ENCODE measurements at regions not wholly inside any gene's neighbourhood (a gene's known extent, or its start where the extent isn't known, plus 50 kb on each side); places are given as distances from the start of the nearest gene placed in this dataset.

DNA sequence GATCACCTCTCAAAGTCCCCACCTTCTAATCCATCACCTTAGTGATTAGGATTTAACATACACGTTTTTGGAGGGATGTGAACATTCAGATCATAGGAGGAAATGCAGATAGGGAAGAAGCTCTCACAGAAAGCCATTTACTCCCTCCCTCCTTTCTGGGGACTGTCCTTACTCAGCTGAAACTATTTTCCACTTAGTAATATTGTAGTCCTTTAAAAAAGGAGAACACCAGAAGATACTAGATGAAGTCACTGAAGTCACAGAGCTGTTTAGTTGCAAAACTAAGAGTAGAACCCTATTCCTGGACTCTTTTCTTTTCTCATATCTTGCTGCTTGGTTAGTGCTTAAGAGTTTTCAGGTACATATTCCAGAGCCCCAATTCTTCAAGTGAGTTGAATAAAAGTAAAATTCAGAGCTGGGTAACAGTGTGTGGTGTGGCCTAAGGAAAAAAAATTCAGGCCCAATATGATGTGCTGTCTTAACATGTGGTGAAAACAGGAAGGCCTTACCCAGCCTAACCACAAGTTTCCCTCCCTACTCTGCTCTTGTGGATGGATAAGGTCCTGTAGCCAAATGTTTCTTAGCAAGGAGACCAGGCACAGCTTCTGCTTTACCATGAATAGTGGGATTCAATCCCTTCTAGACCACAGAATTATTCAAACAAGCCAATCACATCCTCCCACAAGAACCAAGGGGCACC lies 135.7 kb downstream of the INHBA start:
- Histone ChIP-seq H3K27me3 (ENCODE audit: insufficient read depth, low read length) (no peaks in the 10 kb centered on the region), H3K36me3 (ENCODE audit: insufficient read depth, low read length) (no peaks in the 10 kb centered on the region), H3K4me1 (ENCODE audit: insufficient read depth, low read length) (no peaks in the 10 kb centered on the region), H3K9me3 (ENCODE audit: low read depth, low read length) (no peaks in the 10 kb centered on the region), H2AFZ (ENCODE audit: low read length) (peak overlapping the region; percentile 7), H3K27ac (ENCODE audit: low read depth, low read length) (no peak overlapping the region), H3K79me2 (ENCODE audit: insufficient read depth, low read length) (no peaks in the 10 kb centered on the region), H3K4me3 (ENCODE audit: insufficient read depth, low read length) (no peak overlapping the region), H4K20me1 (ENCODE audit: insufficient read depth, low read length) (no peaks in the 10 kb centered on the region), H3K4me2 (ENCODE audit: insufficient read depth, low read length) (no peak overlapping the region)
- TF ChIP-seq, protein P1, sequence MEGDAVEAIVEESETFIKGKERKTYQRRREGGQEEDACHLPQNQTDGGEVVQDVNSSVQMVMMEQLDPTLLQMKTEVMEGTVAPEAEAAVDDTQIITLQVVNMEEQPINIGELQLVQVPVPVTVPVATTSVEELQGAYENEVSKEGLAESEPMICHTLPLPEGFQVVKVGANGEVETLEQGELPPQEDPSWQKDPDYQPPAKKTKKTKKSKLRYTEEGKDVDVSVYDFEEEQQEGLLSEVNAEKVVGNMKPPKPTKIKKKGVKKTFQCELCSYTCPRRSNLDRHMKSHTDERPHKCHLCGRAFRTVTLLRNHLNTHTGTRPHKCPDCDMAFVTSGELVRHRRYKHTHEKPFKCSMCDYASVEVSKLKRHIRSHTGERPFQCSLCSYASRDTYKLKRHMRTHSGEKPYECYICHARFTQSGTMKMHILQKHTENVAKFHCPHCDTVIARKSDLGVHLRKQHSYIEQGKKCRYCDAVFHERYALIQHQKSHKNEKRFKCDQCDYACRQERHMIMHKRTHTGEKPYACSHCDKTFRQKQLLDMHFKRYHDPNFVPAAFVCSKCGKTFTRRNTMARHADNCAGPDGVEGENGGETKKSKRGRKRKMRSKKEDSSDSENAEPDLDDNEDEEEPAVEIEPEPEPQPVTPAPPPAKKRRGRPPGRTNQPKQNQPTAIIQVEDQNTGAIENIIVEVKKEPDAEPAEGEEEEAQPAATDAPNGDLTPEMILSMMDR (IDR thresholded peaks at IDR 0.05; ENCODE audit: extremely low read depth, low read depth, low read length), result no peak
- peak; percentile 25 for DNase-seq (ENCODE audit: insufficient read length, low spot score, missing footprints)

DNA sequence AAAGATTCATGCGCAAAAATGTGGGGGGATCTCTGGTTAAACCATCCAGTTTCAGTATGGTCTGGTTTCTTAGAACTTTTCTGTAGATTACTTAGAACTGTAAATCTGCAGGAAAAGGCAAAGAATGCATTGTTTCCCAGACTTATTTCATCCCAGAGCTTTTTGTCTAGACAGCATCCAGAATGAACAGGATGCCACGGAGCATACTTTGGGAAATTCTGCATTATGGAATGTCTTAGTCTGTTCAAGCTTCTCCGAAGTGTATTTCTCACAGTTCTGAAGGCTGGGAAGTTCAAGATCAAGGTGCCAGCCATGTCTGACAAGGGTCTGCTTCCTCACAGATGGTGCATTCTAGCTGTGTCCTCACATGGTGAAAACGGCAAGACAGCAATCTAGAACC lies 136.3 kb downstream of the INHBA start:
- no peak overlapping the region for H3K27ac ChIP-seq (ENCODE audit: low read depth, low read length)
- no peak overlapping the region for H3K4me3 ChIP-seq (ENCODE audit: insufficient read depth, low read length)
- H2AFZ ChIP-seq (ENCODE audit: low read length), result no peak overlapping the region
- H3K9me3 ChIP-seq (ENCODE audit: low read depth, low read length), result no peaks in the 10 kb centered on the region
- H3K4me2 ChIP-seq (ENCODE audit: insufficient read depth, low read length), result no peak overlapping the region
- no peaks in the 10 kb centered on the region for H4K20me1 ChIP-seq (ENCODE audit: insufficient read depth, low read length)
- no peaks in the 10 kb centered on the region for H3K27me3 ChIP-seq (ENCODE audit: insufficient read depth, low read length)
- peak; percentile 38 for DNase-seq (ENCODE audit: insufficient read length, low spot score, missing footprints)
- TF ChIP-seq, protein P1 (IDR thresholded peaks at IDR 0.05; ENCODE audit: extremely low read depth, low read depth, low read length), result no peak
- H3K4me1 ChIP-seq (ENCODE audit: insufficient read depth, low read length), result no peaks in the 10 kb centered on the region
- no peaks in the 10 kb centered on the region for H3K79me2 ChIP-seq (ENCODE audit: insufficient read depth, low read length)
- H3K36me3 ChIP-seq (ENCODE audit: insufficient read depth, low read length), result no peaks in the 10 kb centered on the region

DNA sequence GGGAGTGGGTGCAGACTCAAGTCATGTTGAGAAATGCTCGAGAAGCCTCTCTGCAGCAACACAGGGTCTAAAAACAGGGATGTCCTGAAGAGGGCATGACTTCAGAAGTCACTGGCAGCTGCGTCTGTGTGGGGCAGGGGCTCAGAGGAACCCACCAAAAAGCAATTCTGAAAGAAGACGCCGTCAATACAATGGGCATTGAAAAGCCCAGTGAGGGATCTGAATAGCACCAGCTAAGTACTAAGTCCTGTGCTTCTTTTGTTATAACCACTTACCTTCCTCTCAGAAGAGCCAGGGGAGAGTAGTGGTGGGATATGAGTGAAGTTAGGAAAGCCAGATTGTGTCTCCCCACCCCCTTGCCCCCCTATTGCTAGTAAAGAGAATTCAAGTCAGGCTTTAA lies 137.2 kb downstream of the INHBA start:
- H3K9me3 ChIP-seq (ENCODE audit: low read depth, low read length), result no peaks in the 10 kb centered on the region

DNA sequence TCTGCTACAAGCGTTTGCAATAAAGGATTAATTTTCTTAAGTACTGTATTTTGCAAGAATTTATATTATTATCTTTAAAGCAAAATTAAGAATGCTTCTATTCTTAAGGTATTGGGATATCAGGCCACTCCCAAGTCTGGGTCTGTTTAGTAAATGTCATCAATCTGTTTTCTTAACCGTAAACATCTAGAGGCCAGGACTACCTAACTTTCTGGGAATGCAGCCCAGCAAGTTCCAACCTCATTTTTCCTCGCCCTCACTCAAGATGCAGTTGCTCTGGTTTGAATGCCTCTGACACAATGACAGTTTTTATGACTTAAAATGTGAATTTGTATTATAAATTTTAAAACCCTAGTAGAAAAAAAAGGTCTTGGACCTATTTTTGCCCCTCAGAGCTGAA lies 143.5 kb downstream of the INHBA start:
- H4K20me1 ChIP-seq (ENCODE audit: insufficient read depth, low read length), result no peaks in the 10 kb centered on the region
- TF ChIP-seq, protein P1 (IDR thresholded peaks at IDR 0.05; ENCODE audit: extremely low read depth, low read depth, low read length), result no peak
- no peaks in the 10 kb centered on the region for H3K9me3 ChIP-seq (ENCODE audit: low read depth, low read length)
- H3K4me2 ChIP-seq (ENCODE audit: insufficient read depth, low read length), result no peak overlapping the region
- H3K4me3 ChIP-seq (ENCODE audit: insufficient read depth, low read length), result no peak overlapping the region
- no peaks in the 10 kb centered on the region for H3K36me3 ChIP-seq (ENCODE audit: insufficient read depth, low read length)
- DNase-seq (ENCODE audit: insufficient read length, low spot score, missing footprints), result peak; percentile 3
- no peak overlapping the region for H2AFZ ChIP-seq (ENCODE audit: low read length)
- no peaks in the 10 kb centered on the region for H3K4me1 ChIP-seq (ENCODE audit: insufficient read depth, low read length)
- no peaks in the 10 kb centered on the region for H3K27me3 ChIP-seq (ENCODE audit: insufficient read depth, low read length)
- no peaks in the 10 kb centered on the region for H3K79me2 ChIP-seq (ENCODE audit: insufficient read depth, low read length)
- H3K27ac ChIP-seq (ENCODE audit: low read depth, low read length), result no peak overlapping the region

More for the DNA sequence above, 137.2 kb downstream of the INHBA start:
- Histone ChIP-seq H3K27ac (ENCODE audit: low read depth, low read length) (no peak overlapping the region), H2AFZ (ENCODE audit: low read length) (no peak overlapping the region), H3K27me3 (ENCODE audit: insufficient read depth, low read length) (no peaks in the 10 kb centered on the region), H4K20me1 (ENCODE audit: insufficient read depth, low read length) (no peaks in the 10 kb centered on the region), H3K79me2 (ENCODE audit: insufficient read depth, low read length) (no peaks in the 10 kb centered on the region), H3K4me3 (ENCODE audit: insufficient read depth, low read length) (no peak overlapping the region), H3K4me1 (ENCODE audit: insufficient read depth, low read length) (no peaks in the 10 kb centered on the region), H3K4me2 (ENCODE audit: insufficient read depth, low read length) (no peak overlapping the region), H3K36me3 (ENCODE audit: insufficient read depth, low read length) (no peaks in the 10 kb centered on the region)
- no peak for DNase-seq (ENCODE audit: insufficient read length, low spot score, missing footprints)
- TF ChIP-seq, protein P1 (IDR thresholded peaks at IDR 0.05; ENCODE audit: extremely low read depth, low read depth, low read length), result no peak

Data from osteoblast (primary cell).